ENCODE measurements at regions not wholly inside any gene's neighbourhood (a gene's known extent, or its start where the extent isn't known, plus 50 kb on each side); places are given as distances from the start of the nearest gene placed in this dataset.

DNA sequence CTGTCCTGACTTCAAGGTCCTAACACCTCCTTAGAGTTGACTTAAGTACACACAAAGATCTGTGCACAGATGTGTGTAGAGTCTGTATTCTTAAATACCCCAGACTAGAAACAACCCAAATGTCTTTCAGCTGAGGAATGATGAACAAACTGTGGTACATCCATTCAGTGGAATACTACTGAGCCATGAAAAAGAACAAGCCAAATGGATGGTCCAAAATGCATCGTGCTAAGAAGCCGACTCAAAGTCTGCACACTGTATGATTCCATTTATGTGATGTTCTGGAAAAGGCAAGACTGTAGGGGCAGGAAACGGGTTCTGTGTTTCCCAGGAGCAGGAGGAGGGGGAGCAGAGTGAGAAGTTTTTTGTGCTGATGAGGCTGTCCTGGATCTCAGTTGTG lies 56.7 kb upstream of the LINC01488 start:
- H3K18ac ChIP-seq (ENCODE audit: extremely low read depth, low read length): no peak overlapping the region
- no peak overlapping the region for H4K8ac ChIP-seq (ENCODE audit: extremely low read depth, insufficient read depth, low read length)
- H3K23ac ChIP-seq (ENCODE audit: insufficient read length): no peak overlapping the region
- no peak overlapping the region for H2BK15ac ChIP-seq (ENCODE audit: low read length)
- H2BK20ac ChIP-seq (ENCODE audit: low read length): no peak overlapping the region
- no peak overlapping the region for H3K4me2 ChIP-seq (ENCODE audit: insufficient read depth in 1 of 2, low read depth in 2 of 2, low read length in 2 of 2)
- no peaks in the 10 kb centered on the region for H3K79me2 ChIP-seq (ENCODE audit: control insufficient read depth in 1 of 2, insufficient read depth in 2 of 2, low read length in 2 of 2)
- no peak overlapping the region for H3K56ac ChIP-seq (replicated peaks; ENCODE audit: insufficient read length, low read depth, low read length)
- no peak overlapping the region for H3K14ac ChIP-seq (ENCODE audit: insufficient read length)
- H3K23me2 ChIP-seq (ENCODE audit: low read depth, low read length): no peaks in the 10 kb centered on the region
- no peak overlapping the region for H4K91ac ChIP-seq (replicated peaks; ENCODE audit: insufficient read length, low read length)
- no peak overlapping the region for H3K4me3 ChIP-seq (ENCODE audit: extremely low read depth in 1 of 4, insufficient read depth in 2 of 4, low read depth in 3 of 4, low read length in 4 of 4)
- H3K79me1 ChIP-seq (ENCODE audit: low read depth, low read length): no peaks in the 10 kb centered on the region
- H3K4ac ChIP-seq (replicated peaks; ENCODE audit: insufficient read length, low read depth, low read length): no peak overlapping the region
- H3K9ac ChIP-seq (replicated peaks in 1 of 4; ENCODE audit: extremely low read depth in 1 of 4, low read depth in 3 of 4, low read length in 3 of 4): no peak overlapping the region
- no peak overlapping the region for H3K27ac ChIP-seq (ENCODE audit: low read depth, low read length)
- H2AK5ac ChIP-seq (ENCODE audit: low read depth, low read length): no peak overlapping the region
- peaks cover 0 to 13% (median 3%) of the 10 kb centered on the region in 4 experiments; a peak in 4 of 7 replicates for H3K4me1 ChIP-seq (replicated peaks in 1 of 4; ENCODE audit: control insufficient read depth in 3 of 4, insufficient read depth in 4 of 4, low read length in 3 of 4)
- no peak overlapping the region for H2AFZ ChIP-seq (ENCODE audit: low read length)
- no peak for DNase-seq (ENCODE audit: low read depth in 1 of 2, low spot score in 2 of 2)
- no peaks in the 10 kb centered on the region for H3K27me3 ChIP-seq (replicated peaks in 1 of 4; ENCODE audit: control insufficient read depth in 3 of 4, extremely low read depth in 1 of 4, insufficient read depth in 3 of 4, low read length in 3 of 4)
- no peak overlapping the region for H4K5ac ChIP-seq (ENCODE audit: insufficient read length, low read depth, low read length)
- peaks cover 10 to 12% of the 10 kb centered on the region in 2 experiments; a peak in 3 of 4 replicates for H3K9me3 ChIP-seq (ENCODE audit: insufficient read depth in 2 of 2, low read depth in 1 of 2, low read length in 1 of 2)
- H2BK12ac ChIP-seq (ENCODE audit: low read depth, low read length): no peak overlapping the region
- no peaks in the 10 kb centered on the region for H4K20me1 ChIP-seq (replicated peaks in 1 of 2; ENCODE audit: control insufficient read depth in 1 of 2, insufficient read depth in 2 of 2, low read length in 2 of 2)
- ChIA-PET CTCF (ENCODE audit: partially characterized antibody) (interaction anchor here (1.6 kb wide), 1 partner anchor 136 kb away, joined by 3 read pairs; no protein-coding TSS in a partner anchor), POLR2A (ENCODE audit: partially characterized antibody) (no interaction called here)
- H2BK120ac ChIP-seq (replicated peaks; ENCODE audit: low read depth, low read length): no peak overlapping the region
- FAIRE-seq: no peak
- H2BK5ac ChIP-seq (ENCODE audit: low read depth, low read length): no peak overlapping the region
- WGBS, 2 experiments (ENCODE audit: extremely low coverage in 1 of 2, insufficient coverage in 1 of 2, insufficient read length in 1 of 2, insufficient replicate concordance in 2 of 2, low coverage in 1 of 2, low lambda C conversion rate in 2 of 2, missing lambda C conversion rate in 1 of 2): 98% methylated on average over 3 of the region's 3 CpGs; no CpG with 5 or more reads in 1 of the 2 experiments
- H3K36me3 ChIP-seq (ENCODE audit: control insufficient read depth in 2 of 4, insufficient read depth in 4 of 4, low read length in 3 of 4): no peaks in the 10 kb centered on the region
- TF ChIP-seq HDAC2 (IDR thresholded peaks at IDR 0.05; ENCODE audit: borderline replicate concordance in 1 of 2, low read depth in 2 of 2, low read length in 2 of 2) (0 out of 4 replicates have a peak, but pooled peaks of 1 of the 2 experiments have one; percentile 62), POU5F1 (IDR thresholded peaks at IDR 0.05; ENCODE audit: low read depth, low read length) (no peak), TBP (IDR thresholded peaks at IDR 0.05; ENCODE audit: low read depth, low read length) (no peak), SIN3A (conservative IDR thresholded peaks at IDR 0.05 in 1 of 2, IDR thresholded peaks at IDR 0.05 in 1 of 2; ENCODE audit: low read depth in 1 of 2, low read length in 2 of 2) (no peak), BACH1 (IDR thresholded peaks at IDR 0.05; ENCODE audit: low read length) (no peak)

All from H1 (cell line).